WTC11 (cell line): ENCODE measurements at regions not wholly inside any gene's neighbourhood (a gene's known extent, or its start where the extent isn't known, plus 50 kb on each side); places are given as distances from the start of the nearest gene placed in this dataset.
A peak's percentile ranks its signal among the peaks of the same experiment; 100 is the strongest.

Experiments used
- ATAC-seq: fragments of 200-7000 bp; cut with Tn5 transposase; 2 replicates; pipeline ENCODE4 v1.10.0; 2021; ENCODE audit warnings: mild to moderate bottlenecking, moderate library complexity
- CTCF ChIA-PET: fragments of 300-600 bp; sonication (Branson Sonifier 250); formaldehyde crosslinking; loops from one replicate; lab custom pipeline; 2021; ENCODE audit warnings: antibody characterized with exemption; lab: Charles Lee
- POLR2A ChIA-PET: fragments of 350-600 bp; sonication (Branson Sonifier 250); formaldehyde crosslinking; loops from one replicate; lab custom pipeline; 2021; ENCODE audit warnings: antibody characterized with exemption; lab: Charles Lee
- DNase-seq: peaks from one replicate; pipeline ENCODE4 v3.0.0; 2021; ENCODE audit warnings: low spot score
- H3K27ac Mint-ChIP-seq: 2 replicates; pipeline ENCODE4 v1.8.0; 2021; ENCODE audit warnings: mixed read lengths
- H3K27me3 Mint-ChIP-seq: 2 replicates; pipeline ENCODE4 v1.8.0; 2021; ENCODE audit warnings: low read depth, mild to moderate bottlenecking, moderate library complexity, mixed read lengths
- H3K36me3 Mint-ChIP-seq: 2 replicates; pipeline ENCODE4 v1.8.0; 2021; ENCODE audit warnings: mixed read lengths
- H3K4me1 Mint-ChIP-seq: 2 replicates; pipeline ENCODE4 v1.8.0; 2022; ENCODE audit warnings: mixed read lengths
- H3K4me3 Mint-ChIP-seq: 2 replicates; pipeline ENCODE4 v1.8.0; 2021; ENCODE audit warnings: mild to moderate bottlenecking, moderate library complexity, mixed read lengths
- H3K9me3 Mint-ChIP-seq: 2 replicates; pipeline ENCODE4 v1.8.0; 2021; ENCODE audit warnings: mixed read lengths
- CBFB ChIP-seq: sonication (generic); formaldehyde crosslinking; IDR thresholded peaks from 2 replicates; pipeline ENCODE4 v1.8.1; 2022; ENCODE audit warnings: mild to moderate bottlenecking, low read depth, missing genetic modification reagents
- CREB1 ChIP-seq: sonication (generic); formaldehyde crosslinking; IDR thresholded peaks from 2 replicates; pipeline ENCODE4 v1.8.0; 2023; ENCODE audit warnings: mild to moderate bottlenecking, missing genetic modification reagents
- ELF4 ChIP-seq: sonication (generic); formaldehyde crosslinking; IDR thresholded peaks from 2 replicates; pipeline ENCODE4 v1.8.1; 2022; ENCODE audit warnings: low read depth, mild to moderate bottlenecking, moderate library complexity, missing genetic modification reagents
- HMGA2 ChIP-seq: fragments of 250-450 bp; sonication (Bioruptor Pico); IDR thresholded peaks from 2 replicates; pipeline ENCODE4 v1.4.0; 2021; ENCODE audit warnings: mild to moderate bottlenecking, moderate library complexity
- MXD4 ChIP-seq: fragments of 250-450 bp; sonication (Bioruptor Pico); IDR thresholded peaks from 2 replicates; pipeline ENCODE4 v1.8.0; 2021; ENCODE audit warnings: mild to moderate bottlenecking, moderate library complexity, borderline replicate concordance
- NR1H2 ChIP-seq: sonication (generic); formaldehyde crosslinking; IDR thresholded peaks from 2 replicates; pipeline ENCODE4 v1.9.0; 2021; ENCODE audit warnings: mild to moderate bottlenecking, moderate library complexity, missing genetic modification reagents
- ZNF138 ChIP-seq: sonication (generic); formaldehyde crosslinking; conservative IDR thresholded peaks from 2 replicates; pipeline ENCODE4 v1.8.1; 2022; ENCODE audit warnings: mild to moderate bottlenecking, moderate library complexity, missing genetic modification reagents
- ZNF219 ChIP-seq: sonication (generic); formaldehyde crosslinking; IDR thresholded peaks from 2 replicates; pipeline ENCODE4 v1.8.0; 2023; ENCODE audit warnings: missing genetic modification reagents, mild to moderate bottlenecking, borderline replicate concordance
- ZNF423 ChIP-seq: fragments of 250-450 bp; sonication (Bioruptor Pico); IDR thresholded peaks from 2 replicates; pipeline ENCODE4 v2.1.2; 2022; ENCODE audit warnings: mild to moderate bottlenecking, moderate library complexity
- TF ChIP-seq, protein P1 (sequence below): sonication (generic); formaldehyde crosslinking; IDR thresholded peaks from 2 replicates; pipeline ENCODE4 v1.8.1; 2022; ENCODE audit warnings: mild to moderate bottlenecking, moderate library complexity, missing genetic modification reagents
- TF ChIP-seq, protein P2 (sequence below): fragments of 250-450 bp; sonication (Bioruptor Pico); IDR thresholded peaks from 2 replicates; pipeline ENCODE4 v1.9.0; 2021; ENCODE audit warnings: mild to moderate bottlenecking, borderline replicate concordance
- TF ChIP-seq, protein P3 (sequence below): sonication (generic); formaldehyde crosslinking; conservative IDR thresholded peaks from 2 replicates; pipeline ENCODE4 v1.8.1; 2023; ENCODE audit warnings: mild to moderate bottlenecking, low read depth, missing genetic modification reagents, moderate library complexity
- TF ChIP-seq, protein P4 (sequence below): sonication (generic); formaldehyde crosslinking; IDR thresholded peaks from 2 replicates; pipeline ENCODE4 v1.8.0; 2022; ENCODE audit warnings: mild to moderate bottlenecking, missing genetic modification reagents
- TF ChIP-seq, protein P5 (sequence below): sonication (generic); formaldehyde crosslinking; IDR thresholded peaks from 2 replicates; pipeline ENCODE4 v1.8.0; 2022; ENCODE audit warnings: mild to moderate bottlenecking, missing genetic modification reagents
- TF ChIP-seq, protein P6 (sequence below): fragments of 250-450 bp; sonication (Bioruptor Pico); IDR thresholded peaks from 2 replicates; pipeline ENCODE4 v2.1.2; 2022; ENCODE audit warnings: mild to moderate bottlenecking, moderate library complexity
- TF ChIP-seq, protein P7 (sequence below): sonication (generic); formaldehyde crosslinking; IDR thresholded peaks from 2 replicates; pipeline ENCODE4 v1.8.1; 2023; ENCODE audit warnings: mild to moderate bottlenecking, missing genetic modification reagents, borderline replicate concordance

DNA sequence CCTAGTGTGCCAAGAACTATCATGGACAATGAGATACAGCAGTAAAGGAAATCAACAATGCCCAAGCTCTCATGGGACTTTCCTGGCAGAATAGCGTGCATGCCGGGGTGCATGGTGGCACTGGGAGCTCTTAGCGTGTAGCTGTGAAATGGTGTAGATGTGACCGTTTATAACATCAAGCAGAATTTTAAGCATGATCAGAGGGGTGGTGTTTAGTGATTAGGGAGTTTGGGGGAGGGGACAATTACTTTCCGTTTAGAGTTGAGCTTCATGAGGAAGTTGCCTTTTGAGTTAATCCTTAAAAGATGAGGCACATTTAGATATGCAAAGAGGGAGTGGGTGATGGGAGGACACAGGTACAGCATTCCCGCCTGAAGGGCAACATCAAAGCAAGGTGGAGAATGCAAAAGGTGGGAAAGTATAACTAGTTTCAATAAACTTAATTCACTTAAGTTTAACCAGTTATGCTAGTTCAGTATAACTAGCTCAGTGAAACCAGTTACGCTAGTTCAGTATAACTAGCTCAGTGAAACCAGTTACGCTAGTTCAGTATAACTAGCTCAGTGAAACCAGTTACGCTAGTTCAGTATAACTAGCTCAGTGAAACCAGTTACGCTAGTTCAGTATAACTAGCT lies 661.6 kb downstream of the QKI start:
- CTCF ChIA-PET: interaction anchor here (0.6 to 0.9 kb wide), 2 partner anchors 19 to 30 kb away, joined by 3 read pairs; no protein-coding TSS in a partner anchor
- Mint-ChIP-seq H3K36me3 (no peaks in the 10 kb centered on the region), H3K4me1 (peaks cover 12% of the 10 kb centered on the region), H3K27me3 (no peaks in the 10 kb centered on the region), H3K9me3 (peaks cover 9% of the 10 kb centered on the region), H3K27ac (peak overlapping the region; percentile 65), H3K4me3 (no peak overlapping the region)
- TF ChIP-seq, protein P1, sequence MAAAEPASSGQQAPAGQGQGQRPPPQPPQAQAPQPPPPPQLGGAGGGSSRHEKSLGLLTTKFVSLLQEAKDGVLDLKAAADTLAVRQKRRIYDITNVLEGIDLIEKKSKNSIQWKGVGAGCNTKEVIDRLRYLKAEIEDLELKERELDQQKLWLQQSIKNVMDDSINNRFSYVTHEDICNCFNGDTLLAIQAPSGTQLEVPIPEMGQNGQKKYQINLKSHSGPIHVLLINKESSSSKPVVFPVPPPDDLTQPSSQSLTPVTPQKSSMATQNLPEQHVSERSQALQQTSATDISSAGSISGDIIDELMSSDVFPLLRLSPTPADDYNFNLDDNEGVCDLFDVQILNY (CRISPR knock-in tag): no peak
- no peak for TF ChIP-seq ZNF423 (CRISPR knock-in tag)
- TF ChIP-seq, protein P2, sequence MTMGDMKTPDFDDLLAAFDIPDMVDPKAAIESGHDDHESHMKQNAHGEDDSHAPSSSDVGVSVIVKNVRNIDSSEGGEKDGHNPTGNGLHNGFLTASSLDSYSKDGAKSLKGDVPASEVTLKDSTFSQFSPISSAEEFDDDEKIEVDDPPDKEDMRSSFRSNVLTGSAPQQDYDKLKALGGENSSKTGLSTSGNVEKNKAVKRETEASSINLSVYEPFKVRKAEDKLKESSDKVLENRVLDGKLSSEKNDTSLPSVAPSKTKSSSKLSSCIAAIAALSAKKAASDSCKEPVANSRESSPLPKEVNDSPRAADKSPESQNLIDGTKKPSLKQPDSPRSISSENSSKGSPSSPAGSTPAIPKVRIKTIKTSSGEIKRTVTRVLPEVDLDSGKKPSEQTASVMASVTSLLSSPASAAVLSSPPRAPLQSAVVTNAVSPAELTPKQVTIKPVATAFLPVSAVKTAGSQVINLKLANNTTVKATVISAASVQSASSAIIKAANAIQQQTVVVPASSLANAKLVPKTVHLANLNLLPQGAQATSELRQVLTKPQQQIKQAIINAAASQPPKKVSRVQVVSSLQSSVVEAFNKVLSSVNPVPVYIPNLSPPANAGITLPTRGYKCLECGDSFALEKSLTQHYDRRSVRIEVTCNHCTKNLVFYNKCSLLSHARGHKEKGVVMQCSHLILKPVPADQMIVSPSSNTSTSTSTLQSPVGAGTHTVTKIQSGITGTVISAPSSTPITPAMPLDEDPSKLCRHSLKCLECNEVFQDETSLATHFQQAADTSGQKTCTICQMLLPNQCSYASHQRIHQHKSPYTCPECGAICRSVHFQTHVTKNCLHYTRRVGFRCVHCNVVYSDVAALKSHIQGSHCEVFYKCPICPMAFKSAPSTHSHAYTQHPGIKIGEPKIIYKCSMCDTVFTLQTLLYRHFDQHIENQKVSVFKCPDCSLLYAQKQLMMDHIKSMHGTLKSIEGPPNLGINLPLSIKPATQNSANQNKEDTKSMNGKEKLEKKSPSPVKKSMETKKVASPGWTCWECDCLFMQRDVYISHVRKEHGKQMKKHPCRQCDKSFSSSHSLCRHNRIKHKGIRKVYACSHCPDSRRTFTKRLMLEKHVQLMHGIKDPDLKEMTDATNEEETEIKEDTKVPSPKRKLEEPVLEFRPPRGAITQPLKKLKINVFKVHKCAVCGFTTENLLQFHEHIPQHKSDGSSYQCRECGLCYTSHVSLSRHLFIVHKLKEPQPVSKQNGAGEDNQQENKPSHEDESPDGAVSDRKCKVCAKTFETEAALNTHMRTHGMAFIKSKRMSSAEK (CRISPR knock-in tag): no peak
- TF ChIP-seq NR1H2: no peak
- no peak for TF ChIP-seq MXD4 (CRISPR knock-in tag)
- no peak for TF ChIP-seq ZNF138 (CRISPR knock-in tag)
- no peak for DNase-seq
- POLR2A ChIA-PET: interaction anchor here (0.7 kb wide), 1 partner anchor 431 kb away, joined by 3 read pairs; no protein-coding TSS in a partner anchor
- ATAC-seq: no peak

DNA sequence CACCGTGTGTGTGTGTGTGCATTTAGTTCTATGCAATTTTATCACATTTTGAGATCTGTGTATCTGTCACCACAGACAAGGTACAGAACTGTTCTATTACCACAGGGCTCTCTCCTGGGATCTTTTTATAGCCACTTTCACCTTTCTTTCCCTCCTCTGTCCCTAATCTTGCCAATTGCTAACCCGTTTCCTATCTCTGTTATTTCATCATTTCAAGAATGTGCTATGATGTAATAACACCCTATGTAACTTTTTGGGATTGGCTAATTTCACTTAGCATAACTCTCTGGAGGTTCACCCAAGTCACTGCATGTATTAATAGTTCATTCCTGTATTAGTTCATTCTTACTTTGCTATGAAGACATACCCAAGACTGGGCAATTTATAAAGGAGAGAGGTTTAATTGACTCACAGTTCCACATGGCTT lies 657.7 kb downstream of the QKI start:
- Mint-ChIP-seq H3K27ac (no peak overlapping the region), H3K9me3 (peaks cover 9% of the 10 kb centered on the region), H3K4me1 (peaks cover 5% of the 10 kb centered on the region), H3K36me3 (no peaks in the 10 kb centered on the region), H3K4me3 (no peak overlapping the region), H3K27me3 (no peaks in the 10 kb centered on the region)
- CTCF ChIA-PET: no interaction called here
- POLR2A ChIA-PET: no interaction called here
- ATAC-seq (no peak), DNase-seq (no peak)
- TF ChIP-seq, protein P3, sequence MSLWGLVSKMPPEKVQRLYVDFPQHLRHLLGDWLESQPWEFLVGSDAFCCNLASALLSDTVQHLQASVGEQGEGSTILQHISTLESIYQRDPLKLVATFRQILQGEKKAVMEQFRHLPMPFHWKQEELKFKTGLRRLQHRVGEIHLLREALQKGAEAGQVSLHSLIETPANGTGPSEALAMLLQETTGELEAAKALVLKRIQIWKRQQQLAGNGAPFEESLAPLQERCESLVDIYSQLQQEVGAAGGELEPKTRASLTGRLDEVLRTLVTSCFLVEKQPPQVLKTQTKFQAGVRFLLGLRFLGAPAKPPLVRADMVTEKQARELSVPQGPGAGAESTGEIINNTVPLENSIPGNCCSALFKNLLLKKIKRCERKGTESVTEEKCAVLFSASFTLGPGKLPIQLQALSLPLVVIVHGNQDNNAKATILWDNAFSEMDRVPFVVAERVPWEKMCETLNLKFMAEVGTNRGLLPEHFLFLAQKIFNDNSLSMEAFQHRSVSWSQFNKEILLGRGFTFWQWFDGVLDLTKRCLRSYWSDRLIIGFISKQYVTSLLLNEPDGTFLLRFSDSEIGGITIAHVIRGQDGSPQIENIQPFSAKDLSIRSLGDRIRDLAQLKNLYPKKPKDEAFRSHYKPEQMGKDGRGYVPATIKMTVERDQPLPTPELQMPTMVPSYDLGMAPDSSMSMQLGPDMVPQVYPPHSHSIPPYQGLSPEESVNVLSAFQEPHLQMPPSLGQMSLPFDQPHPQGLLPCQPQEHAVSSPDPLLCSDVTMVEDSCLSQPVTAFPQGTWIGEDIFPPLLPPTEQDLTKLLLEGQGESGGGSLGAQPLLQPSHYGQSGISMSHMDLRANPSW (CRISPR knock-in tag): no peak
- TF ChIP-seq HMGA2 (CRISPR knock-in tag) (no peak), ZNF219 (CRISPR knock-in tag) (no peak), ELF4 (CRISPR knock-in tag) (no peak), CREB1 (CRISPR knock-in tag) (no peak), CBFB (CRISPR knock-in tag) (no peak)
- TF ChIP-seq, protein P1 (CRISPR knock-in tag): no peak
- TF ChIP-seq, protein P4, sequence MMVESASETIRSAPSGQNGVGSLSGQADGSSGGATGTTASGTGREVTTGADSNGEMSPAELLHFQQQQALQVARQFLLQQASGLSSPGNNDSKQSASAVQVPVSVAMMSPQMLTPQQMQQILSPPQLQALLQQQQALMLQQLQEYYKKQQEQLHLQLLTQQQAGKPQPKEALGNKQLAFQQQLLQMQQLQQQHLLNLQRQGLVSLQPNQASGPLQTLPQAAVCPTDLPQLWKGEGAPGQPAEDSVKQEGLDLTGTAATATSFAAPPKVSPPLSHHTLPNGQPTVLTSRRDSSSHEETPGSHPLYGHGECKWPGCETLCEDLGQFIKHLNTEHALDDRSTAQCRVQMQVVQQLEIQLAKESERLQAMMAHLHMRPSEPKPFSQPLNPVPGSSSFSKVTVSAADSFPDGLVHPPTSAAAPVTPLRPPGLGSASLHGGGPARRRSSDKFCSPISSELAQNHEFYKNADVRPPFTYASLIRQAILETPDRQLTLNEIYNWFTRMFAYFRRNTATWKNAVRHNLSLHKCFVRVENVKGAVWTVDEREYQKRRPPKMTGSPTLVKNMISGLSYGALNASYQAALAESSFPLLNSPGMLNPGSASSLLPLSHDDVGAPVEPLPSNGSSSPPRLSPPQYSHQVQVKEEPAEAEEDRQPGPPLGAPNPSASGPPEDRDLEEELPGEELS (CRISPR knock-in tag): no peak
- TF ChIP-seq, protein P5, sequence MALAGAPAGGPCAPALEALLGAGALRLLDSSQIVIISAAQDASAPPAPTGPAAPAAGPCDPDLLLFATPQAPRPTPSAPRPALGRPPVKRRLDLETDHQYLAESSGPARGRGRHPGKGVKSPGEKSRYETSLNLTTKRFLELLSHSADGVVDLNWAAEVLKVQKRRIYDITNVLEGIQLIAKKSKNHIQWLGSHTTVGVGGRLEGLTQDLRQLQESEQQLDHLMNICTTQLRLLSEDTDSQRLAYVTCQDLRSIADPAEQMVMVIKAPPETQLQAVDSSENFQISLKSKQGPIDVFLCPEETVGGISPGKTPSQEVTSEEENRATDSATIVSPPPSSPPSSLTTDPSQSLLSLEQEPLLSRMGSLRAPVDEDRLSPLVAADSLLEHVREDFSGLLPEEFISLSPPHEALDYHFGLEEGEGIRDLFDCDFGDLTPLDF (CRISPR knock-in tag): no peak
- TF ChIP-seq, protein P6, sequence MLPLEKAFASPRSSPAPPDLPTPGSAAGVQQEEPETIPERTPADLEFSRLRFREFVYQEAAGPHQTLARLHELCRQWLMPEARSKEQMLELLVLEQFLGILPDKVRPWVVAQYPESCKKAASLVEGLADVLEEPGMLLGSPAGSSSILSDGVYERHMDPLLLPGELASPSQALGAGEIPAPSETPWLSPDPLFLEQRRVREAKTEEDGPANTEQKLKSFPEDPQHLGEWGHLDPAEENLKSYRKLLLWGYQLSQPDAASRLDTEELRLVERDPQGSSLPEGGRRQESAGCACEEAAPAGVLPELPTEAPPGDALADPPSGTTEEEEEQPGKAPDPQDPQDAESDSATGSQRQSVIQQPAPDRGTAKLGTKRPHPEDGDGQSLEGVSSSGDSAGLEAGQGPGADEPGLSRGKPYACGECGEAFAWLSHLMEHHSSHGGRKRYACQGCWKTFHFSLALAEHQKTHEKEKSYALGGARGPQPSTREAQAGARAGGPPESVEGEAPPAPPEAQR: no peak
- TF ChIP-seq, protein P7, sequence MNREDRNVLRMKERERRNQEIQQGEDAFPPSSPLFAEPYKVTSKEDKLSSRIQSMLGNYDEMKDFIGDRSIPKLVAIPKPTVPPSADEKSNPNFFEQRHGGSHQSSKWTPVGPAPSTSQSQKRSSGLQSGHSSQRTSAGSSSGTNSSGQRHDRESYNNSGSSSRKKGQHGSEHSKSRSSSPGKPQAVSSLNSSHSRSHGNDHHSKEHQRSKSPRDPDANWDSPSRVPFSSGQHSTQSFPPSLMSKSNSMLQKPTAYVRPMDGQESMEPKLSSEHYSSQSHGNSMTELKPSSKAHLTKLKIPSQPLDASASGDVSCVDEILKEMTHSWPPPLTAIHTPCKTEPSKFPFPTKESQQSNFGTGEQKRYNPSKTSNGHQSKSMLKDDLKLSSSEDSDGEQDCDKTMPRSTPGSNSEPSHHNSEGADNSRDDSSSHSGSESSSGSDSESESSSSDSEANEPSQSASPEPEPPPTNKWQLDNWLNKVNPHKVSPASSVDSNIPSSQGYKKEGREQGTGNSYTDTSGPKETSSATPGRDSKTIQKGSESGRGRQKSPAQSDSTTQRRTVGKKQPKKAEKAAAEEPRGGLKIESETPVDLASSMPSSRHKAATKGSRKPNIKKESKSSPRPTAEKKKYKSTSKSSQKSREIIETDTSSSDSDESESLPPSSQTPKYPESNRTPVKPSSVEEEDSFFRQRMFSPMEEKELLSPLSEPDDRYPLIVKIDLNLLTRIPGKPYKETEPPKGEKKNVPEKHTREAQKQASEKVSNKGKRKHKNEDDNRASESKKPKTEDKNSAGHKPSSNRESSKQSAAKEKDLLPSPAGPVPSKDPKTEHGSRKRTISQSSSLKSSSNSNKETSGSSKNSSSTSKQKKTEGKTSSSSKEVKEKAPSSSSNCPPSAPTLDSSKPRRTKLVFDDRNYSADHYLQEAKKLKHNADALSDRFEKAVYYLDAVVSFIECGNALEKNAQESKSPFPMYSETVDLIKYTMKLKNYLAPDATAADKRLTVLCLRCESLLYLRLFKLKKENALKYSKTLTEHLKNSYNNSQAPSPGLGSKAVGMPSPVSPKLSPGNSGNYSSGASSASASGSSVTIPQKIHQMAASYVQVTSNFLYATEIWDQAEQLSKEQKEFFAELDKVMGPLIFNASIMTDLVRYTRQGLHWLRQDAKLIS (CRISPR knock-in tag): no peak
